GM12873 (cell line): ENCODE measurements at regions not wholly inside any gene's neighbourhood (a gene's known extent, or its start where the extent isn't known, plus 50 kb on each side); places are given as distances from the start of the nearest gene placed in this dataset.

Experiments
- TF ChIP-seq, protein P1 (sequence below): IDR thresholded peaks from 2 replicates; pipeline ENCODE4 v1.5.1; 2012; ENCODE audit warnings: low read depth, mild to moderate bottlenecking, moderate library complexity, low read length, control low read depth; ENCODE audit not compliant: insufficient read depth; ENCODE audit errors: missing control alignments

DNA sequence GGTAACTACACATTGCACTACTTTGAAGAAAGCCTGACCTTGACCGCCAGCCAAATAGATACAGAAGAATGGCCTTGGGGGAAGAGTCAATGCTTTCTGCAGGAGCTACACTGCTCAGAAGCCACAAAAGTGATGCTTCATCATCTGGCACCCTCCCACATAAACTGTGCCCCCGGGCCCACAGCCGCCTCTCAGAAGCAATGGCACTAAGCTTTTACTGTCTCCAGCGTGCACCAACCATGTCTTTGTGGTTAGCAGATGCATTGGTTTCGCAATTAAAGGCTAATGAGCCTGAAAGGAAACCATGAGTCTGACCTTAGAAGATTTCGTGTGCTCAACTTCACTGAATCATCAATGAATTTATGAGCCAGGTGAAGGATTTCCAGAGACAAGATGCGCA lies 209.4 kb upstream of the TRIB2 start:
- TF ChIP-seq, protein P1, sequence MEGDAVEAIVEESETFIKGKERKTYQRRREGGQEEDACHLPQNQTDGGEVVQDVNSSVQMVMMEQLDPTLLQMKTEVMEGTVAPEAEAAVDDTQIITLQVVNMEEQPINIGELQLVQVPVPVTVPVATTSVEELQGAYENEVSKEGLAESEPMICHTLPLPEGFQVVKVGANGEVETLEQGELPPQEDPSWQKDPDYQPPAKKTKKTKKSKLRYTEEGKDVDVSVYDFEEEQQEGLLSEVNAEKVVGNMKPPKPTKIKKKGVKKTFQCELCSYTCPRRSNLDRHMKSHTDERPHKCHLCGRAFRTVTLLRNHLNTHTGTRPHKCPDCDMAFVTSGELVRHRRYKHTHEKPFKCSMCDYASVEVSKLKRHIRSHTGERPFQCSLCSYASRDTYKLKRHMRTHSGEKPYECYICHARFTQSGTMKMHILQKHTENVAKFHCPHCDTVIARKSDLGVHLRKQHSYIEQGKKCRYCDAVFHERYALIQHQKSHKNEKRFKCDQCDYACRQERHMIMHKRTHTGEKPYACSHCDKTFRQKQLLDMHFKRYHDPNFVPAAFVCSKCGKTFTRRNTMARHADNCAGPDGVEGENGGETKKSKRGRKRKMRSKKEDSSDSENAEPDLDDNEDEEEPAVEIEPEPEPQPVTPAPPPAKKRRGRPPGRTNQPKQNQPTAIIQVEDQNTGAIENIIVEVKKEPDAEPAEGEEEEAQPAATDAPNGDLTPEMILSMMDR, result no peak

DNA sequence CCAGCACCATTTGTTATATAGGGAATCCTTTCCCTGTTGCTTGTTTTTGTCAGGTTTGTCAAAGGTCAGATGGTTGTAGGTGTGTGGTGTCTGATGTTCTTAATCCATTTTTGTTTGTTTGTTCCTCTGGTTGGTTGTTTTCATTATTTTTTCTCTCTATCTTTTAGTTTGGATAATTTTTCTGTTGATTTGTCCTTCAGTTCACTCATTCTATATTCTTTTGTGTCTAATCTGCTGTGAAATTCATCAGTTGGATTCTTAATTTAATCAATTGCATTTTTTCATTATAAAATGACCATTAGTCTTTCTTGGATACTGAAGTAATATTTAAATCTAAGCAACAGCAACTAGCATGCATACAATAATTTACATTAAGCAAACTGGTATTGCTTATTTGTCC lies 206.7 kb upstream of the TRIB2 start:
- TF ChIP-seq, protein P1, result no peak

DNA sequence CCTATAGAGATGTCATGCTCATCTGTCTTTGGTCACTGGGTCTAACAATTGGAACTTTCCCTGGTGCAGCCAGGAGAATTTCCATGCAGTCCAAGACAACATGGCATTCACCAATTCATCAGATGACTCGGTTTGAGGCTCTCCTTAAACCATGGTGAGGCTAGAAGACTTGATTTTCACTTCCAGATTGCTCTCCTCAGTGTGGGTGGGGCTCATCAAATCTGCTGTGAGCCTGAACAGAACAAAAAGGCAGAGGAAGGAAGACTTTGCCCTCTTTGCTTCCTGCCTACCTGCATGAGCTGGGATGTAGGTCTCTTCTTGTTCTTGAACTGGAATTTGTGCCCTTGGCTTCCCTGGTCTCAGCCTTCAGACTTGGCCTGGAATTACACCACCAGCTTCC lies 203.4 kb upstream of the TRIB2 start:
- TF ChIP-seq, protein P1, result no peak

DNA sequence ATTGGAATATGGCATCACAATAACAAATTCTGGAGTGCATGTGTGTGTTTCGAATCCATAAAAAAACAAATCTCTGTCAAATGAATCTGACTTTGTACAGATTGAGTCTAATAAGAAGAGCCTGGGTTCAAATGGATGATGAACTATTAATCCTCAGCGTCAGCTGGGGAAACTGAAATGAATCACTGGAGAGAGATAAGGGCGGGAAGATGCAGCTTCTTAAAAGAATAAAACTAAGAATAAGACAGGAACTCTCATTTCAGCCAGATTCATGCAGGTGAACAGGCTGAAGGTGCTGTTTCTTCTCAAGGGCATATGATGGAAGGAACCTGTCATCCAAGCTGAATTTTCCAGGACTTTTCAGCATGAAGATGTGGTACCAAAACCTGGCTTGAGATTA lies 202.6 kb upstream of the TRIB2 start:
- TF ChIP-seq, protein P1, result no peak

DNA sequence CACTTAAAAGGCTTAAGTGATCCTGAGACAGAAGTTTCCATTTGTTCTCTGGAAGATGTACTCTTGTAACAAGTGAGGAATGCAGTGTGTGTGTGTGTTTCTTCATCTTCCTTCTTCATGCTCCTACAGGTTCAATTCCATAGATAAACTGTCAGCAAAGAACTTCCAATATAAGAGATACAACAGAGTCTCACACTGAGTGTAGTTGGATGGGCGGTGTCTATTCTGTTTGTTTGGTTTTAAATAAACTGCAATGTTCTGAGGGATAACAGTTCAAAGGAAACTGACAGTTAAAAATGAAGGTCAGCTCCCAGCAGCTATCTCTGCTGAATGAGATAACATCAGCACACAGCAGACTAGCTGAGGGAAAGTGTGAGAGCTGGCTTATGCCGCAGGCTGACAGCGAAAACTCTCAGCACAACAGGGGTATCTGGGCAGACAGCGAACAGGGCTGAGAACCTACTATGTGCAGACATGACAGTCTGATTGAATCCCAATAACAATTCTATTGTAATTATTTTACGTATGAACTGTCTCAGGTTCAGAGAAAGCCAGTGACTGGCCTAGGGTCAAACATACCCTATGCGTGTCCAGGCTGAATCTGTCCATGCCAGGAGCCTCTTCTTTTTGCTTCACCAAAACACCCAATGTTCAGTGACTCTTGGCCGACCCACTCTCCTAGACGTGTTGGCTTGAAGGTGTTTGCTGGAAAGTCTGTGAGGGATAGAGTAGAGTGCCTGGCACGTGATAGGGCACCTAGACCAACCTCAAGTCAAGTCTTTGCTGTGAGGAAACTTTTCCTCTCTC lies 201.9 kb upstream of the TRIB2 start:
- TF ChIP-seq, protein P1, result no peak

DNA sequence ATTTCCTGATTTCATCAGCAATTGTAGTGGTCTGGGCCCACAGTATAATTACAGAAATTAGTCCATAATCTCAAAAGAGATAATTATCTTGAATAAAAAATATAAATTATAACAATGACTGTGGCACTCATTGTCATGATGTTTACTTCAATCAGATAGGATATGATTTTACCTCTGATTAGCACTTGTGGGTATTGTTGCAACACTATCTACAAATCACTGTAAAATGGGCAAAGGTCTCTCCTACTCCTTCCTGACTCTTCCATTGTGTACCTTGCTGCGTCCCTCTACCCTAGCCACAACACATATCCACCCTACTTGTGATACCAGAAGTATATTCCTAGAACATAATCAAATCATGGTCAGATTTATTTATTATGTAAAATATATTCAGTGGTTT lies 200.9 kb upstream of the TRIB2 start:
- TF ChIP-seq, protein P1, result no peak

DNA sequence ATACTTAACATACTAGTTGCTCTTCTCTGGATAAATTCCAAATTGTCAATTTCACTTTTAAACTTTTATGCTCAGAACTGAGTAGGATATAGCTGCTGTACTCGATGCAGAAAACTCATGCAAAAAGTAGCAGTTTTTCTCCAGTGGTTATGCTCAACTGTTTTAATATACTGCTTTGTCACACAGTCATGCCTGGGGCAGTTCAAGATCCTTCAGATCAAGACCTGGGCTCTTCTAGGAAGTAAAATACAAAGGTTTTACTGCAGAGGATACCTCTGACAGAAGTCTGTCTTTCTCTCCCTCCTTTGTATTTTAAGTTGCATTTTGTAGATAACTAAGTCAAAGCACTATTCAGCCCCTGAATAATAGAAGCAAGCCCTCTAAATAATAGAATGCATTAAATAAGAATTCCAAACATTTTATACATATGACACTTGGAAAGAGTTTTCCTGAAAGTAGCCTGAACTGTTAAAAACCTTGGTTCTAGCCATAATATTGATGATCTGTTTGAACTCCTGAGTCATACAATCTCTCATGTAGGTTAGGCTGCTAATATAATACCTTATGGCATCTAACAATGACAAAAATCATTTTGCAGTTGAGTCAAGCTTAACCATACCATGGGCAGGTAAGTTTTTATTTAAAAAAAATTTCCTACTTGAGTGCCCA lies 183.3 kb upstream of the TRIB2 start:
- TF ChIP-seq, protein P1, result no peak
